ENCODE measurements at regions not wholly inside any gene's neighbourhood (a gene's known extent, or its start where the extent isn't known, plus 50 kb on each side); places are given as distances from the start of the nearest gene placed in this dataset.

GRCh38 chr12:61513499-61513898 is 746.7 kb upstream of the USP15 start:
- Mint-ChIP-seq H3K27me3 (ENCODE audit: low read depth) (no peaks in the 10 kb centered on the region), H3K4me1 (ENCODE audit: low read depth) (no peaks in the 10 kb centered on the region), H3K36me3 (ENCODE audit: low read depth) (no peaks in the 10 kb centered on the region), H3K4me3 (ENCODE audit: low read depth) (no peak overlapping the region), H3K27ac (no peak overlapping the region), H3K9me3 (no peaks in the 10 kb centered on the region)
- intact Hi-C loops (cut with micrococcal nuclease) = no loop called here
- DNase-seq (ENCODE audit: low spot score) = no peak

GRCh38 chr12:61514016-61514415 is 746.2 kb upstream of the USP15 start:
- no peak for DNase-seq (ENCODE audit: low spot score)
- Mint-ChIP-seq H3K27me3 (ENCODE audit: low read depth) (no peaks in the 10 kb centered on the region), H3K27ac (no peak overlapping the region), H3K4me3 (ENCODE audit: low read depth) (no peak overlapping the region), H3K9me3 (no peaks in the 10 kb centered on the region), H3K36me3 (ENCODE audit: low read depth) (no peaks in the 10 kb centered on the region), H3K4me1 (ENCODE audit: low read depth) (no peaks in the 10 kb centered on the region)
- intact Hi-C loops (cut with micrococcal nuclease) = no loop called here

- no peaks in the 10 kb centered on the region for H3K9me3 Mint-ChIP-seq
- H3K27me3 Mint-ChIP-seq (ENCODE audit: low read depth) = no peaks in the 10 kb centered on the region
- no peak overlapping the region for H3K27ac Mint-ChIP-seq
- DNase-seq (ENCODE audit: low spot score) = no peak
- H3K36me3 Mint-ChIP-seq (ENCODE audit: low read depth) = no peaks in the 10 kb centered on the region
- intact Hi-C loops (cut with micrococcal nuclease) = no loop called here
- H3K4me1 Mint-ChIP-seq (ENCODE audit: low read depth) = no peaks in the 10 kb centered on the region
- H3K4me3 Mint-ChIP-seq (ENCODE audit: low read depth) = no peak overlapping the region
These were observed 738.9 kb upstream of the USP15 start for GRCh38 chr12:61521258-61521657.

- no peaks in the 10 kb centered on the region for H3K4me1 Mint-ChIP-seq (ENCODE audit: low read depth)
- no peak overlapping the region for H3K4me3 Mint-ChIP-seq (ENCODE audit: low read depth)
- no peaks in the 10 kb centered on the region for H3K27me3 Mint-ChIP-seq (ENCODE audit: low read depth)
- no peak overlapping the region for H3K27ac Mint-ChIP-seq
- intact Hi-C loops (cut with micrococcal nuclease) = no loop called here
- DNase-seq (ENCODE audit: low spot score) = no peak
- H3K9me3 Mint-ChIP-seq = peaks cover 5% of the 10 kb centered on the region
- H3K36me3 Mint-ChIP-seq (ENCODE audit: low read depth) = no peaks in the 10 kb centered on the region
These were observed 736.8 kb upstream of the USP15 start for GRCh38 chr12:61523276-61523992.

- H3K4me1 Mint-ChIP-seq (ENCODE audit: low read depth) = no peaks in the 10 kb centered on the region
- H3K36me3 Mint-ChIP-seq (ENCODE audit: low read depth) = no peaks in the 10 kb centered on the region
- H3K9me3 Mint-ChIP-seq = peaks cover 5% of the 10 kb centered on the region
- no peak overlapping the region for H3K27ac Mint-ChIP-seq
- H3K4me3 Mint-ChIP-seq (ENCODE audit: low read depth) = no peak overlapping the region
- no peak for DNase-seq (ENCODE audit: low spot score)
- no peaks in the 10 kb centered on the region for H3K27me3 Mint-ChIP-seq (ENCODE audit: low read depth)
- intact Hi-C loops (cut with micrococcal nuclease) = no loop called here
These were observed 735.4 kb upstream of the USP15 start for GRCh38 chr12:61524851-61525250.

GRCh38 chr12:61525331-61525730 is 734.9 kb upstream of the USP15 start:
- H3K9me3 Mint-ChIP-seq = peaks cover 5% of the 10 kb centered on the region
- H3K4me1 Mint-ChIP-seq (ENCODE audit: low read depth) = no peaks in the 10 kb centered on the region
- H3K27ac Mint-ChIP-seq = no peak overlapping the region
- no peak for DNase-seq (ENCODE audit: low spot score)
- no peaks in the 10 kb centered on the region for H3K27me3 Mint-ChIP-seq (ENCODE audit: low read depth)
- no peak overlapping the region for H3K4me3 Mint-ChIP-seq (ENCODE audit: low read depth)
- H3K36me3 Mint-ChIP-seq (ENCODE audit: low read depth) = no peaks in the 10 kb centered on the region
- intact Hi-C loops (cut with micrococcal nuclease) = no loop called here

- Mint-ChIP-seq H3K36me3 (ENCODE audit: low read depth) (no peaks in the 10 kb centered on the region), H3K27ac (no peak overlapping the region), H3K9me3 (peaks cover 5% of the 10 kb centered on the region), H3K4me3 (ENCODE audit: low read depth) (no peak overlapping the region), H3K27me3 (ENCODE audit: low read depth) (no peaks in the 10 kb centered on the region), H3K4me1 (ENCODE audit: low read depth) (no peaks in the 10 kb centered on the region)
- intact Hi-C loops (cut with micrococcal nuclease) = no loop called here
- no peak for DNase-seq (ENCODE audit: low spot score)
These were observed 729.7 kb upstream of the USP15 start for GRCh38 chr12:61530456-61530855.

GRCh38 chr12:61531195-61531594 is 729.0 kb upstream of the USP15 start:
- no peak overlapping the region for H3K27ac Mint-ChIP-seq
- H3K4me1 Mint-ChIP-seq (ENCODE audit: low read depth) = no peaks in the 10 kb centered on the region
- H3K4me3 Mint-ChIP-seq (ENCODE audit: low read depth) = no peak overlapping the region
- H3K36me3 Mint-ChIP-seq (ENCODE audit: low read depth) = no peaks in the 10 kb centered on the region
- peaks cover 5% of the 10 kb centered on the region for H3K9me3 Mint-ChIP-seq
- H3K27me3 Mint-ChIP-seq (ENCODE audit: low read depth) = no peaks in the 10 kb centered on the region
- no peak for DNase-seq (ENCODE audit: low spot score)
- intact Hi-C loops (cut with micrococcal nuclease) = no loop called here

- intact Hi-C loops (cut with micrococcal nuclease) = no loop called here
- no peak overlapping the region for H3K27ac Mint-ChIP-seq
- no peaks in the 10 kb centered on the region for H3K27me3 Mint-ChIP-seq (ENCODE audit: low read depth)
- no peaks in the 10 kb centered on the region for H3K36me3 Mint-ChIP-seq (ENCODE audit: low read depth)
- H3K4me1 Mint-ChIP-seq (ENCODE audit: low read depth) = no peaks in the 10 kb centered on the region
- H3K4me3 Mint-ChIP-seq (ENCODE audit: low read depth) = no peak overlapping the region
- no peak for DNase-seq (ENCODE audit: low spot score)
- no peaks in the 10 kb centered on the region for H3K9me3 Mint-ChIP-seq
These were observed 724.1 kb upstream of the USP15 start for GRCh38 chr12:61536117-61536516.

- Mint-ChIP-seq H3K4me3 (ENCODE audit: low read depth) (no peak overlapping the region), H3K27ac (no peak overlapping the region)
- intact Hi-C loops (cut with micrococcal nuclease) = no loop called here
These were observed 723.7 kb upstream of the USP15 start for GRCh38 chr12:61536525-61536924.

GRCh38 chr12:61538951-61539350 is 721.3 kb upstream of the USP15 start:
- intact Hi-C loops (cut with micrococcal nuclease) = no loop called here

More at GRCh38 chr12:61536525-61536924, 723.7 kb upstream of the USP15 start:
- Mint-ChIP-seq H3K9me3 (no peaks in the 10 kb centered on the region), H3K36me3 (ENCODE audit: low read depth) (no peaks in the 10 kb centered on the region), H3K4me1 (ENCODE audit: low read depth) (no peaks in the 10 kb centered on the region), H3K27me3 (ENCODE audit: low read depth) (no peaks in the 10 kb centered on the region)
- no peak for DNase-seq (ENCODE audit: low spot score)

GRCh38 chr12:61542551-61542950 is 717.7 kb upstream of the USP15 start:
- H3K27ac Mint-ChIP-seq = no peak overlapping the region
- DNase-seq (ENCODE audit: low spot score) = no peak
- intact Hi-C loops (cut with micrococcal nuclease) = no loop called here
- H3K36me3 Mint-ChIP-seq (ENCODE audit: low read depth) = no peaks in the 10 kb centered on the region
- no peak overlapping the region for H3K4me3 Mint-ChIP-seq (ENCODE audit: low read depth)
- H3K27me3 Mint-ChIP-seq (ENCODE audit: low read depth) = no peaks in the 10 kb centered on the region
- no peaks in the 10 kb centered on the region for H3K9me3 Mint-ChIP-seq
- H3K4me1 Mint-ChIP-seq (ENCODE audit: low read depth) = no peaks in the 10 kb centered on the region

More at GRCh38 chr12:61538951-61539350, 721.3 kb upstream of the USP15 start:
- Mint-ChIP-seq H3K36me3 (ENCODE audit: low read depth) (no peaks in the 10 kb centered on the region), H3K27ac (no peak overlapping the region), H3K9me3 (no peaks in the 10 kb centered on the region), H3K27me3 (ENCODE audit: low read depth) (no peaks in the 10 kb centered on the region), H3K4me3 (ENCODE audit: low read depth) (no peak overlapping the region), H3K4me1 (ENCODE audit: low read depth) (no peaks in the 10 kb centered on the region)
- no peak for DNase-seq (ENCODE audit: low spot score)

GRCh38 chr12:61546296-61546695 is 713.9 kb upstream of the USP15 start:
- Mint-ChIP-seq H3K36me3 (ENCODE audit: low read depth) (no peaks in the 10 kb centered on the region), H3K9me3 (no peaks in the 10 kb centered on the region), H3K27ac (no peak overlapping the region), H3K27me3 (ENCODE audit: low read depth) (no peaks in the 10 kb centered on the region), H3K4me1 (ENCODE audit: low read depth) (no peaks in the 10 kb centered on the region), H3K4me3 (ENCODE audit: low read depth) (no peak overlapping the region)
- DNase-seq (ENCODE audit: low spot score) = no peak
- intact Hi-C loops (cut with micrococcal nuclease) = no loop called here

- H3K9me3 Mint-ChIP-seq = no peaks in the 10 kb centered on the region
- H3K4me3 Mint-ChIP-seq (ENCODE audit: low read depth) = no peak overlapping the region
- H3K27me3 Mint-ChIP-seq (ENCODE audit: low read depth) = no peaks in the 10 kb centered on the region
- intact Hi-C loops (cut with micrococcal nuclease) = no loop called here
- H3K36me3 Mint-ChIP-seq (ENCODE audit: low read depth) = no peaks in the 10 kb centered on the region
- DNase-seq (ENCODE audit: low spot score) = no peak
- no peak overlapping the region for H3K27ac Mint-ChIP-seq
- no peaks in the 10 kb centered on the region for H3K4me1 Mint-ChIP-seq (ENCODE audit: low read depth)
These were observed 707.1 kb upstream of the USP15 start for GRCh38 chr12:61553091-61553490.

All from activated T-helper 2 cell treated with anti-CD3 and anti-CD28 coated beads, Interferon-gamma antibody, Interleukin-2, Interleukin-4, amounts not matched to agents 10 μg/mL and 5 μg/mL and 100 μg/mL, durations not matched to agents 14 hours and 24 hours and 36 hours (primary cell).